SIG-M5 treated with dmso at 0.1 percent for 504 hours (cell line): ENCODE measurements at regions not wholly inside any gene's neighbourhood (a gene's known extent, or its start where the extent isn't known, plus 50 kb on each side); places are given as distances from the start of the nearest gene placed in this dataset.
"Not testable (repeated sequence)": the region's sequence is repeated elsewhere in the genome, so short reads cannot be mapped to it uniquely, and the experiment has no call there.

Experiments used
- DNase-seq: peaks from one replicate; lab custom pipeline; 2025; ENCODE audit not compliant: unreplicated experiment; lab: John Stamatoyannopoulos, UW

- peak; percentile 77 for DNase-seq
These were observed 124.6 kb upstream of the KCNAB1 start for GRCh38 chr3:155995525-155996370.

- no peak for DNase-seq
These were observed 123.5 kb upstream of the KCNAB1 start for GRCh38 chr3:155996882-155997281.

- DNase-seq, result not testable (repeated sequence)
These were observed 122.2 kb upstream of the KCNAB1 start for GRCh38 chr3:155998173-155998572.

- DNase-seq, result no peak
These were observed 114.6 kb upstream of the KCNAB1 start for GRCh38 chr3:156005736-156006135.

GRCh38 chr3:156010829-156011228, 109.5 kb upstream of the KCNAB1 start:
- DNase-seq, result peak; percentile 15

GRCh38 chr3:156014489-156014888, 105.9 kb upstream of the KCNAB1 start:
- no peak for DNase-seq

- no peak for DNase-seq
These were observed 103.5 kb upstream of the KCNAB1 start for GRCh38 chr3:156016902-156017301.

- DNase-seq, result no peak
These were observed 102.9 kb upstream of the KCNAB1 start for GRCh38 chr3:156017352-156018030.

GRCh38 chr3:156024904-156025533, 95.4 kb upstream of the KCNAB1 start:
- no peak for DNase-seq

GRCh38 chr3:156029208-156029607, 91.2 kb upstream of the KCNAB1 start:
- DNase-seq, result no peak

- no peak for DNase-seq
These were observed 89.7 kb upstream of the KCNAB1 start for GRCh38 chr3:156030723-156031122.

GRCh38 chr3:156033428-156033827, 87.0 kb upstream of the KCNAB1 start:
- no peak for DNase-seq

GRCh38 chr3:156035158-156035557, 85.2 kb upstream of the KCNAB1 start:
- no peak for DNase-seq

GRCh38 chr3:156036258-156037053, 83.9 kb upstream of the KCNAB1 start:
- no peak for DNase-seq

GRCh38 chr3:156037356-156037755, 83.0 kb upstream of the KCNAB1 start:
- no peak for DNase-seq

- no peak for DNase-seq
These were observed 81.5 kb upstream of the KCNAB1 start for GRCh38 chr3:156038869-156039268.

- no peak for DNase-seq
These were observed 80.3 kb upstream of the KCNAB1 start for GRCh38 chr3:156040041-156040440.

- not testable (repeated sequence) for DNase-seq
These were observed 79.0 kb upstream of the KCNAB1 start for GRCh38 chr3:156041216-156041841.

GRCh38 chr3:156041856-156042255, 78.5 kb upstream of the KCNAB1 start:
- DNase-seq, result not testable (repeated sequence)

- DNase-seq, result not testable (repeated sequence)
These were observed 76.3 kb upstream of the KCNAB1 start for GRCh38 chr3:156043832-156044633.
